K562 (cell line): ENCODE measurements at regions not wholly inside any gene's neighbourhood (a gene's known extent, or its start where the extent isn't known, plus 50 kb on each side); places are given as distances from the start of the nearest gene placed in this dataset.

Experiments
- ATAC-seq: fragments of 200-7000 bp; cut with Tn5 transposase; 3 replicates; pipeline ENCODE4 v1.9.1; 2020; ENCODE audit warnings: moderate library complexity
- BruUV-seq: library from RNA; stranded (reverse); fragments of 400-500 nt; replicated peaks from 2 replicates; lab custom pipeline; 2021; lab: Mats Ljungman, UMichigan
- CTCF ChIA-PET: fragments of 300-600 bp; formaldehyde crosslinking; extraction: SDS; loops from one replicate; lab custom pipeline; 2021; ENCODE audit warnings: low intra/inter-chr PET ratio; lab: Yijun Ruan, JAX
- POLR2A ChIA-PET: fragments of 300-600, 350-650 bp; sonication (Branson Sonifier 250); formaldehyde crosslinking; extraction: SDS; loops from one replicate; lab custom pipeline; 2021; ENCODE audit warnings: antibody characterized with exemption, inconsistent platforms; lab: Yijun Ruan, JAX
- DNase-seq, 4 experiments: peaks; one replicate each; pipeline versions ENCODE4 v3.0.0 to v3.0.0-alpha.2; 2011 to 2018; ENCODE audit warnings: low spot score in 3 of 4, mixed read lengths in 3 of 4; ENCODE audit errors: extremely low read depth in 1 of 4
- FAIRE-seq: peaks from 2 replicates; lab custom pipeline; 2011; peaks lifted over from hg19 to GRCh38; lab: Jason Lieb, UNC
- H2AFZ ChIP-seq: 2 replicates; pipeline ENCODE4 v1.6.0; 2011; ENCODE audit warnings: low read depth, low read length, control low read depth, inconsistent platforms
- H3K27ac ChIP-seq: fragments of 200-600 bp; 3 replicates; pipeline ENCODE4 v1.8.0; 2011; ENCODE audit warnings: low read depth, mild to moderate bottlenecking, control low read depth, inconsistent platforms, low read length, moderate library complexity, mixed read lengths; ENCODE audit errors: extremely low read depth
- H3K27me3 ChIP-seq, 2 experiments: fragments of 300-600 bp in 1 of 2; 2 replicates in 1 of 2; 3 replicates in 1 of 2; pipeline versions ENCODE4 v1.6.0 to v1.8.0; 2011; ENCODE audit warnings: inconsistent platforms in 2 of 2, low read length in 2 of 2, mild to moderate bottlenecking in 1 of 2, mixed read lengths in 1 of 2, moderate library complexity in 1 of 2; ENCODE audit not compliant: control insufficient read depth in 2 of 2, insufficient read depth in 2 of 2
- H3K36me3 ChIP-seq: fragments of 300-600 bp; 3 replicates; pipeline ENCODE4 v1.8.0; 2011; ENCODE audit warnings: mild to moderate bottlenecking, low read length, inconsistent platforms; ENCODE audit not compliant: control insufficient read depth, insufficient read depth
- H3K4me1 ChIP-seq, 2 experiments: fragments of 200-600 bp in 1 of 2; replicated peaks in 1 of 2; 2 replicates in 1 of 2; 3 replicates in 1 of 2; pipeline versions ENCODE4 v1.5.1 to v1.8.0; 2011; ENCODE audit warnings: inconsistent platforms in 2 of 2, low read length in 2 of 2, mild to moderate bottlenecking in 1 of 2, mixed read lengths in 1 of 2, moderate library complexity in 1 of 2; ENCODE audit not compliant: control insufficient read depth in 2 of 2, insufficient read depth in 2 of 2
- H3K4me2 ChIP-seq: 2 replicates; pipeline ENCODE4 v1.6.1; 2011; ENCODE audit warnings: low read length, control low read depth, inconsistent platforms, mixed read lengths; ENCODE audit not compliant: insufficient read depth
- H3K4me3 ChIP-seq: fragments of 200-600 bp; sonication (generic), shearing (Covaris generic); 2 replicates; pipeline ENCODE4 v1.5.1; 2016; ENCODE audit warnings: control low read depth, inconsistent platforms
- H3K79me2 ChIP-seq: fragments of 200-600 bp; 3 replicates; pipeline ENCODE4 v1.8.0; 2011; ENCODE audit warnings: low read length, inconsistent platforms; ENCODE audit not compliant: control insufficient read depth, insufficient read depth
- H3K9ac ChIP-seq, 2 experiments: 2 replicates each; pipeline versions ENCODE4 v1.6.0 to v1.6.1; 2011; ENCODE audit warnings: low read depth in 2 of 2, low read length in 2 of 2, control low read depth in 1 of 2, inconsistent platforms in 1 of 2, mild to moderate bottlenecking in 1 of 2, mixed read lengths in 1 of 2; ENCODE audit not compliant: insufficient read depth in 1 of 2
- H3K9me1 ChIP-seq: one replicate; pipeline ENCODE4 v1.6.0; 2011; ENCODE audit warnings: inconsistent platforms, mild to moderate bottlenecking, low read length, moderate library complexity; ENCODE audit not compliant: control insufficient read depth, insufficient read depth
- H3K9me3 ChIP-seq: replicated peaks from 2 replicates; pipeline ENCODE4 v1.5.1; 2011; ENCODE audit warnings: low read depth, low read length, inconsistent platforms; ENCODE audit not compliant: control insufficient read depth, insufficient read depth
- H4K20me1 ChIP-seq: replicated peaks from 2 replicates; pipeline ENCODE4 v1.6.1; 2011; ENCODE audit warnings: low read length, inconsistent platforms, mixed read lengths; ENCODE audit not compliant: control insufficient read depth, insufficient read depth
- CCNT2 ChIP-seq: IDR thresholded peaks from 2 replicates; pipeline ENCODE4 v1.6.1; 2011; ENCODE audit warnings: borderline replicate concordance, low read depth, mild to moderate bottlenecking, moderate library complexity, mixed read lengths, low read length; ENCODE audit not compliant: insufficient read length; ENCODE audit errors: extremely low read depth
- MCM3 ChIP-seq: fragments of 450-650 bp; IDR thresholded peaks from 2 replicates; pipeline ENCODE4 v1.6.1; 2016
- POLR2B ChIP-seq: fragments of 450-650 bp; IDR thresholded peaks from 2 replicates; pipeline ENCODE4 v1.6.1; 2018; ENCODE audit warnings: low read depth; ENCODE audit not compliant: partially characterized antibody
- POLR2H ChIP-seq: IDR thresholded peaks from 2 replicates; pipeline ENCODE4 v1.6.1; 2016; ENCODE audit warnings: missing genetic modification characterization, low read depth, mild to moderate bottlenecking, control low read depth, missing compliant biosample characterization, moderate library complexity
- RFX1 ChIP-seq: fragments of 450-650 bp; IDR thresholded peaks from 2 replicates; pipeline ENCODE4 v1.6.1; 2016; ENCODE audit warnings: mild to moderate bottlenecking, moderate library complexity
- ZNF512 ChIP-seq: IDR thresholded peaks from 2 replicates; pipeline ENCODE4 v1.6.1; 2016; ENCODE audit warnings: missing genetic modification characterization, missing compliant biosample characterization
- WGBS: fragments of 100-300 bp; shearing (Covaris generic); methylation state at CpG from one replicate; pipeline ENCODE4 v1.1.6; 2016; ENCODE audit warnings: low coverage, mixed read lengths; ENCODE audit not compliant: insufficient coverage; ENCODE audit errors: missing lambda C conversion rate; 5-methylcytosine and 5-hydroxymethylcytosine counted together
- in situ Hi-C: fragments of 300-500 bp; cut with MboI; formaldehyde crosslinking; loops from 4 replicates; pipeline ENCODE4 v1.15.0; 2018; ENCODE audit warnings: inconsistent platforms, mixed read lengths
- intact Hi-C: fragments of 100-400 bp; cut with micrococcal nuclease; formaldehyde crosslinking; loops from 2 replicates; pipeline ENCODE4 v1.14.2; 2022

GRCh38 chr16:86381491-86381890 lies 128.8 kb upstream of the FOXF1 start (continued):
- no peak for TF ChIP-seq ZNF512
- TF ChIP-seq CCNT2: no peak
- TF ChIP-seq MCM3: no peak
- TF ChIP-seq RFX1: no peak
- TF ChIP-seq POLR2H (tag): no peak

- BruUV-seq: no TSS peak
- POLR2A ChIA-PET: interaction anchor here (1.0 kb wide), 1 partner anchor 47 kb away, joined by 3 read pairs; no protein-coding TSS in a partner anchor
- Histone ChIP-seq H3K9ac (no peak overlapping the region), H3K79me2 (no peaks in the 10 kb centered on the region), H3K9me3 (no peaks in the 10 kb centered on the region), H3K4me3 (no peak overlapping the region), H3K27ac (no peak overlapping the region), H3K36me3 (no peaks in the 10 kb centered on the region), H3K4me2 (no peak overlapping the region), H2AFZ (no peak overlapping the region), H3K4me1 (peaks cover 0 to 4% of the 10 kb centered on the region in 2 experiments; a peak in 1 of 5 replicates), H3K9me1 (no peaks in the 10 kb centered on the region), H3K27me3 (peaks cover 14 to 65% of the 10 kb centered on the region in 2 experiments; a peak in 4 of 5 replicates), H4K20me1 (no peaks in the 10 kb centered on the region; the same call in 1 of the 2 replicates)
- in situ Hi-C loops: no loop called here
- WGBS: 2% methylated on average over 16 of the region's 17 CpGs
- TF ChIP-seq POLR2B: no peak
- CTCF ChIA-PET: no interaction called here
- DNase-seq: no peak
- intact Hi-C loops: no loop called here
- FAIRE-seq: no peak
- no peak for ATAC-seq
Observed at GRCh38 chr16:86382067-86382773, 128.1 kb upstream of the FOXF1 start.
